HCT116 (cell line): ENCODE measurements at regions not wholly inside any gene's neighbourhood (a gene's known extent, or its start where the extent isn't known, plus 50 kb on each side); places are given as distances from the start of the nearest gene placed in this dataset.
"Not testable (repeated sequence)": the region's sequence is repeated elsewhere in the genome, so short reads cannot be mapped to it uniquely, and the experiment has no call there.

ENCODE experiments used
- ATAC-seq: fragments of 200-7000 bp; cut with Tn5 transposase; 2 replicates; pipeline ENCODE4 v1.9.1; 2020; ENCODE audit warnings: mild to moderate bottlenecking, moderate library complexity
- BruUV-seq: library from RNA; stranded (reverse); fragments of 400-500 nt; replicated peaks from 2 replicates; lab custom pipeline; 2021; lab: Mats Ljungman, UMichigan
- CTCF ChIA-PET: fragments of 300-600 bp; sonication (Branson Sonifier 250); formaldehyde crosslinking; loops from one replicate; lab custom pipeline; 2021; ENCODE audit warnings: antibody characterized with exemption; lab: Charles Lee
- POLR2A ChIA-PET: fragments of 300-600, 350-600 bp; sonication (Branson Sonifier 250); formaldehyde crosslinking; loops from one replicate; lab custom pipeline; 2021; ENCODE audit warnings: antibody characterized with exemption; lab: Charles Lee
- RAD21 ChIA-PET, 2 experiments: fragments of 300-600 bp; sonication (Branson Sonifier 250); formaldehyde crosslinking; loops; one replicate each; lab custom pipeline; 2023; ENCODE audit warnings: low total read pairs in 2 of 2; ENCODE audit not compliant: uncharacterized antibody in 2 of 2, unreplicated experiment in 2 of 2, low non-redundant PET in 1 of 2; lab: Charles Lee
- DNase-seq: peaks from one replicate; pipeline ENCODE4 v3.0.0-alpha.2; 2010; ENCODE audit warnings: low read depth, low spot score
- H2AFZ ChIP-seq: fragments of 200-600 bp; shearing (Covaris generic), sonication (generic); 2 replicates; pipeline ENCODE4 v1.6.1; 2017; ENCODE audit warnings: low read depth, mixed run types, mixed read lengths, antibody characterized with exemption, low read length; ENCODE audit not compliant: poor library complexity, severe bottlenecking
- H3K27ac ChIP-seq: 2 replicates; pipeline ENCODE4 v1.5.1; 2012; ENCODE audit warnings: low read depth, low read length
- H3K27me3 ChIP-seq: fragments of 200-600 bp; sonication (generic); 2 replicates; pipeline ENCODE4 v1.6.1; 2016; ENCODE audit warnings: mixed run types, low read length, mixed read lengths; ENCODE audit not compliant: insufficient read depth
- H3K36me3 ChIP-seq, 2 experiments: fragments of 200-500 bp in 1 of 2; fragments of 200-600 bp in 1 of 2; sonication (Bioruptor generic) in 1 of 2; sonication (generic) in 1 of 2; 2 replicates each; pipeline versions ENCODE4 v1.5.1 to v1.6.1; 2014 to 2016; ENCODE audit warnings: low read length in 2 of 2, inconsistent platforms in 1 of 2, mixed read lengths in 1 of 2, mixed run types in 1 of 2; ENCODE audit not compliant: insufficient read depth in 2 of 2, control insufficient read depth in 1 of 2
- H3K4me1 ChIP-seq, 2 experiments: fragments of 200-600 bp in 1 of 2; sonication (generic) in 1 of 2; 2 replicates each; pipeline versions ENCODE4 v1.5.1 to v1.6.1; 2012 to 2017; ENCODE audit warnings: low read length in 2 of 2, inconsistent platforms in 1 of 2, mild to moderate bottlenecking in 1 of 2, mixed read lengths in 1 of 2, mixed run types in 1 of 2, moderate library complexity in 1 of 2; ENCODE audit not compliant: insufficient read depth in 2 of 2, control insufficient read depth in 1 of 2
- H3K4me2 ChIP-seq: fragments of 200-600 bp; sonication (generic); 2 replicates; pipeline ENCODE4 v1.6.1; 2017; ENCODE audit warnings: mixed run types, low read length, mixed read lengths
- H3K4me3 ChIP-seq, 2 experiments: fragments of 200-600 bp in 1 of 2; sonication (generic) in 1 of 2; replicated peaks in 1 of 2; 2 replicates each; pipeline ENCODE4 v1.5.1; 2011 to 2016; ENCODE audit warnings: low read length in 2 of 2, control low read depth in 1 of 2, low read depth in 1 of 2, mild to moderate bottlenecking in 1 of 2, mixed read lengths in 1 of 2, mixed run types in 1 of 2
- H3K79me2 ChIP-seq: fragments of 200-600 bp; sonication (generic); 2 replicates; pipeline ENCODE4 v1.6.1; 2017; ENCODE audit warnings: mild to moderate bottlenecking, mixed run types, low read length, moderate library complexity, mixed read lengths; ENCODE audit not compliant: insufficient read depth
- H3K9ac ChIP-seq: fragments of 200-600 bp; sonication (generic); 2 replicates; pipeline ENCODE4 v1.6.1; 2016; ENCODE audit warnings: low read length, mixed read lengths
- H3K9me2 ChIP-seq: fragments of 200-600 bp; sonication (generic), shearing (Covaris generic); 2 replicates; pipeline ENCODE4 v1.6.1; 2017; ENCODE audit warnings: mixed run types, mild to moderate bottlenecking, moderate library complexity; ENCODE audit not compliant: insufficient read depth
- H3K9me3 ChIP-seq, 2 experiments: fragments of 200-500 bp in 1 of 2; fragments of 200-600 bp in 1 of 2; sonication (Bioruptor generic) in 1 of 2; sonication (generic) in 1 of 2; 2 replicates each; pipeline ENCODE4 v1.6.1; 2014 to 2017; ENCODE audit warnings: low read length in 2 of 2, mixed read lengths in 2 of 2, inconsistent platforms in 1 of 2, low read depth in 1 of 2, mild to moderate bottlenecking in 1 of 2, mixed run types in 1 of 2, moderate library complexity in 1 of 2; ENCODE audit not compliant: control insufficient read depth in 1 of 2, insufficient read depth in 1 of 2
- H4K20me1 ChIP-seq: fragments of 200-600 bp; sonication (generic), shearing (Covaris generic); 2 replicates; pipeline ENCODE4 v1.6.1; 2017; ENCODE audit warnings: mixed run types, mild to moderate bottlenecking, moderate library complexity; ENCODE audit not compliant: insufficient read depth
- ATF3 ChIP-seq: IDR thresholded peaks from 2 replicates; pipeline ENCODE4 v1.6.1; 2012
- ELF1 ChIP-seq: IDR thresholded peaks from 2 replicates; pipeline ENCODE4 v1.6.1; 2012; ENCODE audit warnings: low read depth, borderline replicate concordance
- EZH2 ChIP-seq: fragments of 200-600 bp; sonication (generic); IDR thresholded peaks from 2 replicates; pipeline ENCODE4 v1.6.1; 2017; ENCODE audit warnings: antibody characterized with exemption, mixed run types
- MAX ChIP-seq: IDR thresholded peaks from 2 replicates; pipeline ENCODE4 v1.6.1; 2012
- POLR2A ChIP-seq: IDR thresholded peaks from 2 replicates; pipeline ENCODE4 v1.7.0; 2011; ENCODE audit warnings: borderline replicate concordance; ENCODE audit not compliant: insufficient read depth, insufficient read length; ENCODE audit errors: extremely low read depth
- TCF7L2 ChIP-seq: IDR thresholded peaks from 2 replicates; pipeline ENCODE4 v1.7.0; 2011; ENCODE audit warnings: borderline replicate concordance, inconsistent platforms; ENCODE audit not compliant: insufficient read depth, insufficient read length; ENCODE audit errors: extremely low read depth
- intact Hi-C: fragments of 100-400 bp; cut with micrococcal nuclease; formaldehyde crosslinking; loops from 2 replicates; pipeline ENCODE4 v1.10.0; 2022
- TF ChIP-seq, protein P1 (sequence below), 3 experiments: fragments of 200-600 bp in 1 of 3; sonication (generic) in 1 of 3; IDR thresholded peaks in 2 of 3; conservative IDR thresholded peaks in 1 of 3; 2 replicates each; pipeline ENCODE4 v1.5.1; 2012 to 2017; ENCODE audit warnings: low read depth in 2 of 3, low read length in 2 of 3, antibody characterized with exemption in 1 of 3, borderline replicate concordance in 1 of 3, control low read depth in 1 of 3, mild to moderate bottlenecking in 1 of 3, mixed read lengths in 1 of 3, mixed run types in 1 of 3, moderate library complexity in 1 of 3; ENCODE audit not compliant: insufficient read depth in 1 of 3
- TF ChIP-seq, protein P2 (sequence below): IDR thresholded peaks from 2 replicates; pipeline ENCODE4 v1.6.1; 2012; ENCODE audit warnings: low read depth

DNA sequence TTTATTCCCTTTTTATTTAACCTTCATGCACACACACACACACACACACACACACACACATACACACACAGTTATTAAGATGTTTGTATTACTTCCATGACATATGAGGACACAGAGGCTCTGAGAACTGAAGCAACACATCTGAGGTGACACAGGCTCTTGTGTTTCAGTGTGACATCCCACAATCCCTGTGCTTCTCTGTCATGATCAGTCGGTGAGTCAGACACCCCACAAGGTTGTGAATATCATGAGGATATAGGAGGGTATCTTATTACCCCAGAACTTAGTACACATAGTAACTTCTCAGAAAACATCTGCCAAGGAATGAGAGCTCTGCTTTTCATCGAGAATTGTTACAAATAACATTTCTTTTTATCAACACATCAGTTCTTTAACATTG lies 459.3 kb downstream of the PLPP3 start:
- no peaks in the 10 kb centered on the region for H3K36me3 ChIP-seq
- H3K27me3 ChIP-seq, result no peaks in the 10 kb centered on the region
- intact Hi-C loops, result no loop called here
- H3K4me1 ChIP-seq, result no peaks in the 10 kb centered on the region
- ChIA-PET CTCF (no interaction called here), POLR2A (no interaction called here), RAD21 (no interaction called here)
- no peaks in the 10 kb centered on the region for H3K9me3 ChIP-seq
- ATAC-seq (no peak), DNase-seq (no peak)
- H2AFZ ChIP-seq, result no peak overlapping the region
- no peaks in the 10 kb centered on the region for H3K9me2 ChIP-seq
- H3K4me2 ChIP-seq, result no peak overlapping the region
- no TSS peak for BruUV-seq
- TF ChIP-seq POLR2A, result no peak
- H3K9ac ChIP-seq, result no peak overlapping the region
- no peak overlapping the region for H3K4me3 ChIP-seq
- H3K79me2 ChIP-seq, result no peaks in the 10 kb centered on the region
- H3K27ac ChIP-seq, result no peak overlapping the region
- no peaks in the 10 kb centered on the region for H4K20me1 ChIP-seq

GRCh38 chr1:56118676-56119075 lies 460.7 kb downstream of the PLPP3 start:
- H3K4me2 ChIP-seq, H3K27me3 ChIP-seq, CTCF ChIA-PET, ATAC-seq, POLR2A ChIA-PET, H3K9ac ChIP-seq, intact Hi-C loops, H3K79me2 ChIP-seq, H3K36me3 ChIP-seq, RAD21 ChIA-PET, H3K9me2 ChIP-seq, H3K4me3 ChIP-seq, H4K20me1 ChIP-seq, H3K4me1 ChIP-seq, H2AFZ ChIP-seq, BruUV-seq, H3K9me3 ChIP-seq, DNase-seq, H3K27ac ChIP-seq: not testable (repeated sequence)

DNA sequence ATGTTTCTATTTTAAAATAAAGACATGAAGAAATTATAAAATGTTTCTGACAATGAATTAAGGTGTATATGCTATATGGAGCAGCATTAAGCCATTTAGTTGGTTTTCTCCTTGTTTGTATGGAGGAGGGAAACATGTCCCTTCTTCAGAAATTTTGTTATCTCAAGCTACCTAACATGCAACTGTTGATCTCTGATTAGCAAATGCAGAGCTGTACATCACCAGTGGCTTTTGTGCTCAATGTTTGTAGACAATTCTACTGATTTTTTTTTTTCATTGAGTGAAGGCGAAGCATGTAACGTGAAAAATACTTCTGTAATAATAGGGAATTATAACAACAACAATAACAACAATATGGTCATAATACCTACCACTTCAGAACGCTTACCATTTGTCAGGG lies 463.7 kb downstream of the PLPP3 start:
- ChIA-PET RAD21 (no interaction called here), CTCF (no interaction called here), POLR2A (no interaction called here)
- BruUV-seq, result no TSS peak
- DNase-seq (no peak), ATAC-seq (no peak)
- Histone ChIP-seq H3K79me2 (no peaks in the 10 kb centered on the region), H3K27ac (no peak overlapping the region), H3K27me3 (no peaks in the 10 kb centered on the region), H3K9me2 (no peaks in the 10 kb centered on the region), H3K9me3 (0 out of 4 replicates have a peak, but pooled peaks cover 0 to 4% of the 10 kb centered on the region in 2 experiments), H3K36me3 (no peaks in the 10 kb centered on the region), H4K20me1 (no peaks in the 10 kb centered on the region), H3K9ac (no peak overlapping the region), H2AFZ (no peak overlapping the region), H3K4me2 (no peak overlapping the region), H3K4me1 (no peaks in the 10 kb centered on the region), H3K4me3 (no peak overlapping the region)
- intact Hi-C loops, result no loop called here
- TF ChIP-seq ATF3 (no peak), EZH2 (no peak), MAX (no peak), TCF7L2 (no peak), ELF1 (no peak)
- TF ChIP-seq, protein P1, sequence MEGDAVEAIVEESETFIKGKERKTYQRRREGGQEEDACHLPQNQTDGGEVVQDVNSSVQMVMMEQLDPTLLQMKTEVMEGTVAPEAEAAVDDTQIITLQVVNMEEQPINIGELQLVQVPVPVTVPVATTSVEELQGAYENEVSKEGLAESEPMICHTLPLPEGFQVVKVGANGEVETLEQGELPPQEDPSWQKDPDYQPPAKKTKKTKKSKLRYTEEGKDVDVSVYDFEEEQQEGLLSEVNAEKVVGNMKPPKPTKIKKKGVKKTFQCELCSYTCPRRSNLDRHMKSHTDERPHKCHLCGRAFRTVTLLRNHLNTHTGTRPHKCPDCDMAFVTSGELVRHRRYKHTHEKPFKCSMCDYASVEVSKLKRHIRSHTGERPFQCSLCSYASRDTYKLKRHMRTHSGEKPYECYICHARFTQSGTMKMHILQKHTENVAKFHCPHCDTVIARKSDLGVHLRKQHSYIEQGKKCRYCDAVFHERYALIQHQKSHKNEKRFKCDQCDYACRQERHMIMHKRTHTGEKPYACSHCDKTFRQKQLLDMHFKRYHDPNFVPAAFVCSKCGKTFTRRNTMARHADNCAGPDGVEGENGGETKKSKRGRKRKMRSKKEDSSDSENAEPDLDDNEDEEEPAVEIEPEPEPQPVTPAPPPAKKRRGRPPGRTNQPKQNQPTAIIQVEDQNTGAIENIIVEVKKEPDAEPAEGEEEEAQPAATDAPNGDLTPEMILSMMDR (IDR thresholded peaks at IDR 0.05 in 2 of 3, conservative IDR thresholded peaks at IDR 0.05 in 1 of 3; ENCODE audit: borderline replicate concordance in 1 of 3, insufficient read depth in 1 of 3, low read depth in 2 of 3, low read length in 2 of 3), result no peak
- TF ChIP-seq, protein P2, sequence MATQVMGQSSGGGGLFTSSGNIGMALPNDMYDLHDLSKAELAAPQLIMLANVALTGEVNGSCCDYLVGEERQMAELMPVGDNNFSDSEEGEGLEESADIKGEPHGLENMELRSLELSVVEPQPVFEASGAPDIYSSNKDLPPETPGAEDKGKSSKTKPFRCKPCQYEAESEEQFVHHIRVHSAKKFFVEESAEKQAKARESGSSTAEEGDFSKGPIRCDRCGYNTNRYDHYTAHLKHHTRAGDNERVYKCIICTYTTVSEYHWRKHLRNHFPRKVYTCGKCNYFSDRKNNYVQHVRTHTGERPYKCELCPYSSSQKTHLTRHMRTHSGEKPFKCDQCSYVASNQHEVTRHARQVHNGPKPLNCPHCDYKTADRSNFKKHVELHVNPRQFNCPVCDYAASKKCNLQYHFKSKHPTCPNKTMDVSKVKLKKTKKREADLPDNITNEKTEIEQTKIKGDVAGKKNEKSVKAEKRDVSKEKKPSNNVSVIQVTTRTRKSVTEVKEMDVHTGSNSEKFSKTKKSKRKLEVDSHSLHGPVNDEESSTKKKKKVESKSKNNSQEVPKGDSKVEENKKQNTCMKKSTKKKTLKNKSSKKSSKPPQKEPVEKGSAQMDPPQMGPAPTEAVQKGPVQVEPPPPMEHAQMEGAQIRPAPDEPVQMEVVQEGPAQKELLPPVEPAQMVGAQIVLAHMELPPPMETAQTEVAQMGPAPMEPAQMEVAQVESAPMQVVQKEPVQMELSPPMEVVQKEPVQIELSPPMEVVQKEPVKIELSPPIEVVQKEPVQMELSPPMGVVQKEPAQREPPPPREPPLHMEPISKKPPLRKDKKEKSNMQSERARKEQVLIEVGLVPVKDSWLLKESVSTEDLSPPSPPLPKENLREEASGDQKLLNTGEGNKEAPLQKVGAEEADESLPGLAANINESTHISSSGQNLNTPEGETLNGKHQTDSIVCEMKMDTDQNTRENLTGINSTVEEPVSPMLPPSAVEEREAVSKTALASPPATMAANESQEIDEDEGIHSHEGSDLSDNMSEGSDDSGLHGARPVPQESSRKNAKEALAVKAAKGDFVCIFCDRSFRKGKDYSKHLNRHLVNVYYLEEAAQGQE, result no peak
